Keratinocyte (primary cell): ENCODE measurements at regions not wholly inside any gene's neighbourhood (a gene's known extent, or its start where the extent isn't known, plus 50 kb on each side); places are given as distances from the start of the nearest gene placed in this dataset.

Source experiments
- DNase-seq: peaks from one replicate; pipeline ENCODE4 v3.0.0-alpha.2; 2011; ENCODE audit warnings: low read depth, missing footprints, low spot score
- FAIRE-seq: peaks from 2 replicates; lab custom pipeline; 2011; peaks lifted over from hg19 to GRCh38; lab: Jason Lieb, UNC
- H2AFZ ChIP-seq: 2 replicates; pipeline ENCODE4 v1.6.0; 2012; ENCODE audit warnings: low read length, control low read depth, inconsistent platforms; ENCODE audit not compliant: control insufficient read depth
- H3K27ac ChIP-seq: 2 replicates; pipeline ENCODE4 v1.5.1; 2011; ENCODE audit warnings: low read length; ENCODE audit not compliant: control insufficient read depth, insufficient read depth
- H3K27me3 ChIP-seq: 3 replicates; pipeline ENCODE4 v1.6.0; 2011; ENCODE audit warnings: low read length; ENCODE audit not compliant: control insufficient read depth, insufficient read depth; ENCODE audit errors: extremely low read depth
- H3K36me3 ChIP-seq, 2 experiments: 2 replicates in 1 of 2; 3 replicates in 1 of 2; pipeline ENCODE4 v1.5.1; 2011; ENCODE audit warnings: low read length in 2 of 2, mild to moderate bottlenecking in 1 of 2; ENCODE audit not compliant: control insufficient read depth in 2 of 2, insufficient read depth in 2 of 2; ENCODE audit errors: extremely low read depth in 1 of 2
- H3K4me1 ChIP-seq: 3 replicates; pipeline ENCODE4 v1.5.1; 2011; ENCODE audit warnings: low read length; ENCODE audit not compliant: control insufficient read depth, insufficient read depth; ENCODE audit errors: extremely low read depth
- H3K4me2 ChIP-seq: 3 replicates; pipeline ENCODE4 v1.6.0; 2011; ENCODE audit warnings: low read depth, low read length; ENCODE audit not compliant: control insufficient read depth, insufficient read depth; ENCODE audit errors: extremely low read depth
- H3K4me3 ChIP-seq, 3 experiments: fragments of 200-600 bp in 1 of 3; sonication (generic) in 1 of 3; 2 replicates in 2 of 3; 3 replicates in 1 of 3; pipeline ENCODE4 v1.5.1; 2011 to 2016; ENCODE audit warnings: low read length in 3 of 3, mild to moderate bottlenecking in 3 of 3, control low read depth in 2 of 3, inconsistent platforms in 1 of 3, low read depth in 1 of 3, mixed read lengths in 1 of 3, mixed run types in 1 of 3, moderate library complexity in 1 of 3; ENCODE audit not compliant: control insufficient read depth in 2 of 3, insufficient read depth in 2 of 3; ENCODE audit errors: extremely low read depth in 1 of 3
- H3K79me2 ChIP-seq: 2 replicates; pipeline ENCODE4 v1.6.0; 2012; ENCODE audit warnings: low read length; ENCODE audit not compliant: control insufficient read depth, insufficient read depth
- H3K9ac ChIP-seq: 3 replicates; pipeline ENCODE4 v1.6.0; 2011; ENCODE audit warnings: low read length; ENCODE audit not compliant: control insufficient read depth, insufficient read depth; ENCODE audit errors: extremely low read depth
- H3K9me1 ChIP-seq: 3 replicates; pipeline ENCODE4 v1.6.0; 2011; ENCODE audit warnings: low read length; ENCODE audit not compliant: control insufficient read depth, insufficient read depth; ENCODE audit errors: extremely low read depth
- H3K9me3 ChIP-seq: 2 replicates; pipeline ENCODE4 v1.5.1; 2012; ENCODE audit warnings: low read depth, low read length; ENCODE audit not compliant: control insufficient read depth
- H4K20me1 ChIP-seq: 3 replicates; pipeline ENCODE4 v1.6.0; 2011; ENCODE audit warnings: low read length; ENCODE audit not compliant: control insufficient read depth, insufficient read depth; ENCODE audit errors: extremely low read depth
- EZH2 ChIP-seq: IDR thresholded peaks from one replicate; pipeline ENCODE4 v1.6.1; 2012; ENCODE audit warnings: inconsistent platforms, mild to moderate bottlenecking, low read length, moderate library complexity
- dilution Hi-C: fragments of 300-500 bp; cut with MboI; formaldehyde crosslinking; loops from one replicate; pipeline ENCODE4 v1.7.0; 2020; ENCODE audit warnings: low sequenced_read_pairs; ENCODE audit not compliant: extremely low pct_ligation_motif_present
- TF ChIP-seq, protein P1 (sequence below), 3 experiments: IDR thresholded peaks in 1 of 3; conservative IDR thresholded peaks in 1 of 3; optimal IDR thresholded peaks in 1 of 3; 2 replicates in 2 of 3; 3 replicates in 1 of 3; pipeline versions ENCODE3 to v1.5.1; 2011; ENCODE audit warnings: low read length in 3 of 3, mild to moderate bottlenecking in 3 of 3, moderate library complexity in 2 of 3, control low read depth in 1 of 3, inconsistent platforms in 1 of 3; ENCODE audit not compliant: insufficient read depth in 2 of 3; ENCODE audit errors: extremely low read depth in 1 of 3

DNA sequence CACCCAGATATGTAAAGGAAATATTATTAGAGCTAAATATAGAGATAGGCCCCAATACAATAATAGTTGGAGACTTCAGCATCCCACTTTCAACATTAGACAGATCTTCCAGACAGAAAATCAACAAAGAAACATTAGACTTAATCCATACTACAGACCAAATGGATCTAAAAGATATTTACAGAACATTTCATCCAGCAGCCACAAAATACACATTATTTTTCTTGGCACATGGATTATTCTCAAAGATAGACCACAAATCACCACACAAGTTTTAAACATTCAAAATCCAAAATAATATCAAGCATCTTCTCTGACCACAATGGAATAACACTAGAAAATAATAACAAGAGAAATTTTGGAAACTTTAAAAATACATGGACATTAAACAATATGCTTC lies 1159.1 kb upstream of the CITED2 start:
- no peaks in the 10 kb centered on the region for H3K36me3 ChIP-seq
- DNase-seq (no peak), FAIRE-seq (no peak)
- no peaks in the 10 kb centered on the region for H3K9me3 ChIP-seq
- no peak for TF ChIP-seq EZH2
- TF ChIP-seq, protein P1, sequence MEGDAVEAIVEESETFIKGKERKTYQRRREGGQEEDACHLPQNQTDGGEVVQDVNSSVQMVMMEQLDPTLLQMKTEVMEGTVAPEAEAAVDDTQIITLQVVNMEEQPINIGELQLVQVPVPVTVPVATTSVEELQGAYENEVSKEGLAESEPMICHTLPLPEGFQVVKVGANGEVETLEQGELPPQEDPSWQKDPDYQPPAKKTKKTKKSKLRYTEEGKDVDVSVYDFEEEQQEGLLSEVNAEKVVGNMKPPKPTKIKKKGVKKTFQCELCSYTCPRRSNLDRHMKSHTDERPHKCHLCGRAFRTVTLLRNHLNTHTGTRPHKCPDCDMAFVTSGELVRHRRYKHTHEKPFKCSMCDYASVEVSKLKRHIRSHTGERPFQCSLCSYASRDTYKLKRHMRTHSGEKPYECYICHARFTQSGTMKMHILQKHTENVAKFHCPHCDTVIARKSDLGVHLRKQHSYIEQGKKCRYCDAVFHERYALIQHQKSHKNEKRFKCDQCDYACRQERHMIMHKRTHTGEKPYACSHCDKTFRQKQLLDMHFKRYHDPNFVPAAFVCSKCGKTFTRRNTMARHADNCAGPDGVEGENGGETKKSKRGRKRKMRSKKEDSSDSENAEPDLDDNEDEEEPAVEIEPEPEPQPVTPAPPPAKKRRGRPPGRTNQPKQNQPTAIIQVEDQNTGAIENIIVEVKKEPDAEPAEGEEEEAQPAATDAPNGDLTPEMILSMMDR (optimal IDR thresholded peaks at IDR 0.05 in 1 of 3, IDR thresholded peaks at IDR 0.05 in 1 of 3, conservative IDR thresholded peaks at IDR 0.05 in 1 of 3; ENCODE audit: extremely low read depth in 1 of 3, insufficient read depth in 2 of 3, low read length in 3 of 3), result no peak
- no peak overlapping the region for H3K4me2 ChIP-seq
- H3K79me2 ChIP-seq, result no peaks in the 10 kb centered on the region
- no peak overlapping the region for H3K27ac ChIP-seq
- no peaks in the 10 kb centered on the region for H3K9me1 ChIP-seq
- dilution Hi-C loops, result no loop called here
- no peak overlapping the region for H3K9ac ChIP-seq
- no peak overlapping the region for H3K4me3 ChIP-seq
- no peak overlapping the region for H2AFZ ChIP-seq
- H3K4me1 ChIP-seq, result peaks cover 15% of the 10 kb centered on the region
- H3K27me3 ChIP-seq, result no peaks in the 10 kb centered on the region
- H4K20me1 ChIP-seq, result no peaks in the 10 kb centered on the region

DNA sequence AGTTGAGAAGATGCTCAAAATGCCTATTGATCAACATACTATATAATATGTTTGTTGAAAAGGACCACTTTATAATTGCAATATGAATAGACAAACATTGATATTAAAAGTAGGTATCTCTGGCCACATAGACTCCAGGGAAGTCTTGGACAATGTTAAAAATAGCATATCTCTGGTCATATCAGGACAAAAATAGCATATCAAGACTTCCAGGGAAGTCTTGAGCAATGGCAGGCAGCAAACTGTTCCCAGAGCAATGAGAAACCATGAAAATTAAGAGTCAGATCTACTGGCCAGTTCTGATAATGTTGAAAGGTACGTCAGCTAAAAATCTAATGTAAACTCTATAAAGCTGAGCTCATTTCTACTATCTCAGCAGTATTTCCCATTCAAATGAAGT lies 1130.3 kb upstream of the CITED2 start:
- Histone ChIP-seq H2AFZ (no peak overlapping the region), H3K9me1 (no peaks in the 10 kb centered on the region), H4K20me1 (no peaks in the 10 kb centered on the region), H3K9ac (no peak overlapping the region), H3K79me2 (no peaks in the 10 kb centered on the region), H3K4me2 (no peak overlapping the region), H3K27ac (no peak overlapping the region), H3K27me3 (no peaks in the 10 kb centered on the region), H3K9me3 (no peaks in the 10 kb centered on the region), H3K4me3 (no peak overlapping the region), H3K4me1 (no peaks in the 10 kb centered on the region), H3K36me3 (no peaks in the 10 kb centered on the region)
- FAIRE-seq, result no peak
- dilution Hi-C loops, result no loop called here
- TF ChIP-seq EZH2, result no peak
- TF ChIP-seq, protein P1 (optimal IDR thresholded peaks at IDR 0.05 in 1 of 3, IDR thresholded peaks at IDR 0.05 in 1 of 3, conservative IDR thresholded peaks at IDR 0.05 in 1 of 3; ENCODE audit: extremely low read depth in 1 of 3, insufficient read depth in 2 of 3, low read length in 3 of 3), result no peak
- DNase-seq, result no peak
